ENCODE measurements at regions not wholly inside any gene's neighbourhood (a gene's known extent, or its start where the extent isn't known, plus 50 kb on each side); places are given as distances from the start of the nearest gene placed in this dataset.

DNA sequence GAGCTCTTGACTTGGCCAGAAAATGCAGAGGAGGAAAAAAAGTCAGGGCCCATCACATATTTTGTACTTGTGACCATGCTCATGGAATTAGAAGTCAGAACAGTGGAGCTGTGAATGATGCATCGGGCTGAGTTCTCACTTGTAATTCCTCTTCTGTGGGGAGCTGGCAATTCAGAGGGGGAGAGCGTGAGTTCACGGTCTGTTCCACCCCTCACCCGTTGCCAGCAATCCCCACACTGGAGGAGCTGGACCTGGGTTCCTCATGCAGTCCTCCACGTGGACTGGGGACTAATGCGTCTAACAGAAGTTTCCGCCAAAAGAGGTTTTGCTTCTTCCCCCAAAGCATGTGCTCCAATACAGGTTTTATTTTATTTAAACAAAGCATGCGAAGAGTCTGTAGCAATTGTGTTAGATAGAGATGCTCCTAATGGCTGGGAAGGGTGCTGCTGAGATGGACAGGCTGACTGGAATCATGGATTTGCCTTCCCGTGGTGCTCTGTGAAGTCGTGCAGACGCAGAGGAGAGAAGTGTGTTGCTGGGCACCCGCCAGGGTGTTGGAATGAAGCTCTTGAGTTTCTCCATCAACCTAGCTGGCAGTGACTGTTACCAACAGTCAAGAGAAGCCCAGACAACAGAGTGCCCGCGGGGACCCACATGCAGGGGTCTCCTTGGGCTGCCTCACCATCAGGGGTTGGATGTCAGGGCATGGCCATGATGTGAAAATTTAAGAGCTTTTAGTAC, 77.4 kb upstream of the PCSK6 start:
- Mint-ChIP-seq H3K36me3 (ENCODE audit: low read depth) (no peaks in the 10 kb centered on the region), H3K9me3 (no peaks in the 10 kb centered on the region), H3K4me1 (no peaks in the 10 kb centered on the region), H3K4me3 (no peak overlapping the region), H3K27me3 (ENCODE audit: insufficient read depth, low read depth, poor library complexity) (no peaks in the 10 kb centered on the region), H3K27ac (no peak overlapping the region)
- Histone ChIP-seq H3K27ac (ENCODE audit: low read depth) (no peak overlapping the region), H3K4me2 (no peak overlapping the region), H3K4me1 (ENCODE audit: insufficient read depth) (no peaks in the 10 kb centered on the region), H3F3A (replicated peaks; ENCODE audit: low read depth) (no peaks in the 10 kb centered on the region), H3K36me3 (ENCODE audit: insufficient read depth) (no peaks in the 10 kb centered on the region), H3K4me3 (no peak overlapping the region), H3K79me2 (replicated peaks; ENCODE audit: insufficient read depth) (no peaks in the 10 kb centered on the region), H3K27me3 (ENCODE audit: insufficient read depth) (no peaks in the 10 kb centered on the region), H2AFZ (0 out of 2 replicates have a peak overlapping the region, but pooled peaks have one; percentile 32), H3K9me2 (ENCODE audit: insufficient read depth) (0 out of 2 replicates have a peak, but pooled peaks cover 5% of the 10 kb centered on the region), H4K20me1 (replicated peaks; ENCODE audit: insufficient read depth) (no peaks in the 10 kb centered on the region)
- TF ChIP-seq JUNB (IDR thresholded peaks at IDR 0.05; ENCODE audit: unreplicated experiment) (no peak), POLR2AphosphoS5 (IDR thresholded peaks at IDR 0.05; ENCODE audit: low read depth) (no peak), CREB1 (CRISPR knock-in tag; IDR thresholded peaks at IDR 0.05; ENCODE audit: low read depth) (no peak), ZNF331 (CRISPR knock-in tag; IDR thresholded peaks at IDR 0.05; ENCODE audit: low read depth) (no peak)
- TF ChIP-seq, protein P1, sequence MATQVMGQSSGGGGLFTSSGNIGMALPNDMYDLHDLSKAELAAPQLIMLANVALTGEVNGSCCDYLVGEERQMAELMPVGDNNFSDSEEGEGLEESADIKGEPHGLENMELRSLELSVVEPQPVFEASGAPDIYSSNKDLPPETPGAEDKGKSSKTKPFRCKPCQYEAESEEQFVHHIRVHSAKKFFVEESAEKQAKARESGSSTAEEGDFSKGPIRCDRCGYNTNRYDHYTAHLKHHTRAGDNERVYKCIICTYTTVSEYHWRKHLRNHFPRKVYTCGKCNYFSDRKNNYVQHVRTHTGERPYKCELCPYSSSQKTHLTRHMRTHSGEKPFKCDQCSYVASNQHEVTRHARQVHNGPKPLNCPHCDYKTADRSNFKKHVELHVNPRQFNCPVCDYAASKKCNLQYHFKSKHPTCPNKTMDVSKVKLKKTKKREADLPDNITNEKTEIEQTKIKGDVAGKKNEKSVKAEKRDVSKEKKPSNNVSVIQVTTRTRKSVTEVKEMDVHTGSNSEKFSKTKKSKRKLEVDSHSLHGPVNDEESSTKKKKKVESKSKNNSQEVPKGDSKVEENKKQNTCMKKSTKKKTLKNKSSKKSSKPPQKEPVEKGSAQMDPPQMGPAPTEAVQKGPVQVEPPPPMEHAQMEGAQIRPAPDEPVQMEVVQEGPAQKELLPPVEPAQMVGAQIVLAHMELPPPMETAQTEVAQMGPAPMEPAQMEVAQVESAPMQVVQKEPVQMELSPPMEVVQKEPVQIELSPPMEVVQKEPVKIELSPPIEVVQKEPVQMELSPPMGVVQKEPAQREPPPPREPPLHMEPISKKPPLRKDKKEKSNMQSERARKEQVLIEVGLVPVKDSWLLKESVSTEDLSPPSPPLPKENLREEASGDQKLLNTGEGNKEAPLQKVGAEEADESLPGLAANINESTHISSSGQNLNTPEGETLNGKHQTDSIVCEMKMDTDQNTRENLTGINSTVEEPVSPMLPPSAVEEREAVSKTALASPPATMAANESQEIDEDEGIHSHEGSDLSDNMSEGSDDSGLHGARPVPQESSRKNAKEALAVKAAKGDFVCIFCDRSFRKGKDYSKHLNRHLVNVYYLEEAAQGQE (IDR thresholded peaks at IDR 0.05; ENCODE audit: unreplicated experiment) = no peak
- TF ChIP-seq, protein P2, sequence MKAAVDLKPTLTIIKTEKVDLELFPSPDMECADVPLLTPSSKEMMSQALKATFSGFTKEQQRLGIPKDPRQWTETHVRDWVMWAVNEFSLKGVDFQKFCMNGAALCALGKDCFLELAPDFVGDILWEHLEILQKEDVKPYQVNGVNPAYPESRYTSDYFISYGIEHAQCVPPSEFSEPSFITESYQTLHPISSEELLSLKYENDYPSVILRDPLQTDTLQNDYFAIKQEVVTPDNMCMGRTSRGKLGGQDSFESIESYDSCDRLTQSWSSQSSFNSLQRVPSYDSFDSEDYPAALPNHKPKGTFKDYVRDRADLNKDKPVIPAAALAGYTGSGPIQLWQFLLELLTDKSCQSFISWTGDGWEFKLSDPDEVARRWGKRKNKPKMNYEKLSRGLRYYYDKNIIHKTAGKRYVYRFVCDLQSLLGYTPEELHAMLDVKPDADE (IDR thresholded peaks at IDR 0.05) = no peak
- TF ChIP-seq, protein P3, sequence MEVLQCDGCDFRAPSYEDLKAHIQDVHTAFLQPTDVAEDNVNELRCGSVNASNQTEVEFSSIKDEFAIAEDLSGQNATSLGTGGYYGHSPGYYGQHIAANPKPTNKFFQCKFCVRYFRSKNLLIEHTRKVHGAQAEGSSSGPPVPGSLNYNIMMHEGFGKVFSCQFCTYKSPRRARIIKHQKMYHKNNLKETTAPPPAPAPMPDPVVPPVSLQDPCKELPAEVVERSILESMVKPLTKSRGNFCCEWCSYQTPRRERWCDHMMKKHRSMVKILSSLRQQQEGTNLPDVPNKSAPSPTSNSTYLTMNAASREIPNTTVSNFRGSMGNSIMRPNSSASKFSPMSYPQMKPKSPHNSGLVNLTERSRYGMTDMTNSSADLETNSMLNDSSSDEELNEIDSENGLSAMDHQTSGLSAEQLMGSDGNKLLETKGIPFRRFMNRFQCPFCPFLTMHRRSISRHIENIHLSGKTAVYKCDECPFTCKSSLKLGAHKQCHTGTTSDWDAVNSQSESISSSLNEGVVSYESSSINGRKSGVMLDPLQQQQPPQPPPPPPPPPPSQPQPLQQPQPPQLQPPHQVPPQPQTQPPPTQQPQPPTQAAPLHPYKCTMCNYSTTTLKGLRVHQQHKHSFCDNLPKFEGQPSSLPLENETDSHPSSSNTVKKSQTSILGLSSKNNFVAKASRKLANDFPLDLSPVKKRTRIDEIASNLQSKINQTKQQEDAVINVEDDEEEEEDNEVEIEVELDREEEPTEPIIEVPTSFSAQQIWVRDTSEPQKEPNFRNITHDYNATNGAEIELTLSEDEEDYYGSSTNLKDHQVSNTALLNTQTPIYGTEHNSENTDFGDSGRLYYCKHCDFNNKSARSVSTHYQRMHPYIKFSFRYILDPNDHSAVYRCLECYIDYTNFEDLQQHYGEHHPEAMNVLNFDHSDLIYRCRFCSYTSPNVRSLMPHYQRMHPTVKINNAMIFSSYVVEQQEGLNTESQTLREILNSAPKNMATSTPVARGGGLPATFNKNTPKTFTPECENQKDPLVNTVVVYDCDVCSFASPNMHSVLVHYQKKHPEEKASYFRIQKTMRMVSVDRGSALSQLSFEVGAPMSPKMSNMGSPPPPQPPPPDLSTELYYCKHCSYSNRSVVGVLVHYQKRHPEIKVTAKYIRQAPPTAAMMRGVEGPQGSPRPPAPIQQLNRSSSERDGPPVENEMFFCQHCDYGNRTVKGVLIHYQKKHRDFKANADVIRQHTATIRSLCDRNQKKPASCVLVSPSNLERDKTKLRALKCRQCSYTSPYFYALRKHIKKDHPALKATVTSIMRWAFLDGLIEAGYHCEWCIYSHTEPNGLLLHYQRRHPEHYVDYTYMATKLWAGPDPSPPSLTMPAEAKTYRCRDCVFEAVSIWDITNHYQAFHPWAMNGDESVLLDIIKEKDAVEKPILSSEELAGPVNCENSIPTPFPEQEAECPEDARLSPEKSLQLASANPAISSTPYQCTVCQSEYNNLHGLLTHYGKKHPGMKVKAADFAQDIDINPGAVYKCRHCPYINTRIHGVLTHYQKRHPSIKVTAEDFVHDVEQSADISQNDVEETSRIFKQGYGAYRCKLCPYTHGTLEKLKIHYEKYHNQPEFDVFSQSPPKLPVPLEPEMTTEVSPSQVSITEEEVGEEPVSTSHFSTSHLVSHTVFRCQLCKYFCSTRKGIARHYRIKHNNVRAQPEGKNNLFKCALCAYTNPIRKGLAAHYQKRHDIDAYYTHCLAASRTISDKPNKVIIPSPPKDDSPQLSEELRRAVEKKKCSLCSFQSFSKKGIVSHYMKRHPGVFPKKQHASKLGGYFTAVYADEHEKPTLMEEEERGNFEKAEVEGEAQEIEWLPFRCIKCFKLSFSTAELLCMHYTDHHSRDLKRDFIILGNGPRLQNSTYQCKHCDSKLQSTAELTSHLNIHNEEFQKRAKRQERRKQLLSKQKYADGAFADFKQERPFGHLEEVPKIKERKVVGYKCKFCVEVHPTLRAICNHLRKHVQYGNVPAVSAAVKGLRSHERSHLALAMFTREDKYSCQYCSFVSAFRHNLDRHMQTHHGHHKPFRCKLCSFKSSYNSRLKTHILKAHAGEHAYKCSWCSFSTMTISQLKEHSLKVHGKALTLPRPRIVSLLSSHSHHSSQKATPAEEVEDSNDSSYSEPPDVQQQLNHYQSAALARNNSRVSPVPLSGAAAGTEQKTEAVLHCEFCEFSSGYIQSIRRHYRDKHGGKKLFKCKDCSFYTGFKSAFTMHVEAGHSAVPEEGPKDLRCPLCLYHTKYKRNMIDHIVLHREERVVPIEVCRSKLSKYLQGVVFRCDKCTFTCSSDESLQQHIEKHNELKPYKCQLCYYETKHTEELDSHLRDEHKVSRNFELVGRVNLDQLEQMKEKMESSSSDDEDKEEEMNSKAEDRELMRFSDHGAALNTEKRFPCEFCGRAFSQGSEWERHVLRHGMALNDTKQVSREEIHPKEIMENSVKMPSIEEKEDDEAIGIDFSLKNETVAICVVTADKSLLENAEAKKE (CRISPR knock-in tag; IDR thresholded peaks at IDR 0.05) = no peak
- no peak for ATAC-seq
- no peak for DNase-seq (ENCODE audit: low spot score)

Measured in GM23338 (cell line).